ENCODE measurements at regions not wholly inside any gene's neighbourhood (a gene's known extent, or its start where the extent isn't known, plus 50 kb on each side); places are given as distances from the start of the nearest gene placed in this dataset.

GRCh38 chr4:104966349-104967033 is 180.2 kb upstream of the TET2 start:
- no peak for TF ChIP-seq CTCF (conservative IDR thresholded peaks at IDR 0.05; ENCODE audit: low read depth, low read length)
- no peak for TF ChIP-seq EZH2 (IDR thresholded peaks at IDR 0.05; ENCODE audit: borderline replicate concordance, low read depth, low read length, poor library complexity, severe bottlenecking)
